Panc1 (cell line): ENCODE measurements at regions not wholly inside any gene's neighbourhood (a gene's known extent, or its start where the extent isn't known, plus 50 kb on each side); places are given as distances from the start of the nearest gene placed in this dataset.

ENCODE experiments used
- ATAC-seq: fragments of 200-7000 bp; cut with Tn5 transposase; 2 replicates; pipeline ENCODE4 v1.9.1; 2020; ENCODE audit warnings: mild to moderate bottlenecking, moderate library complexity
- BruUV-seq: library from RNA; stranded (reverse); fragments of 400-500 nt; replicated peaks from 2 replicates; lab custom pipeline; 2021; lab: Mats Ljungman, UMichigan
- CTCF ChIA-PET: fragments of 300-600 bp; sonication (Branson Sonifier 250); formaldehyde crosslinking; loops from one replicate; lab custom pipeline; 2022; ENCODE audit warnings: antibody characterized with exemption; lab: Charles Lee
- POLR2A ChIA-PET: fragments of 300-600 bp; sonication (Branson Sonifier 250); formaldehyde crosslinking; loops from one replicate; lab custom pipeline; 2022; ENCODE audit warnings: antibody characterized with exemption; lab: Charles Lee
- DNase-seq: peaks from one replicate; pipeline ENCODE4 v3.0.0-alpha.2; 2010; ENCODE audit warnings: low read depth, low spot score
- H3K27ac ChIP-seq: 2 replicates; pipeline ENCODE4 v1.5.1; 2011; ENCODE audit warnings: mild to moderate bottlenecking, low read length, inconsistent platforms
- H3K27me3 ChIP-seq: fragments of 200-500 bp; sonication (Bioruptor generic); 2 replicates; pipeline ENCODE4 v1.6.0; 2014; ENCODE audit warnings: low read length, inconsistent platforms; ENCODE audit not compliant: control insufficient read depth, insufficient read depth
- H3K36me3 ChIP-seq: fragments of 200-500 bp; sonication (Bioruptor generic); 2 replicates; pipeline ENCODE4 v1.5.1; 2014; ENCODE audit warnings: inconsistent platforms, mild to moderate bottlenecking, low read length, moderate library complexity; ENCODE audit not compliant: control insufficient read depth, insufficient read depth
- H3K4me1 ChIP-seq: 2 replicates; pipeline ENCODE4 v1.5.1; 2011; ENCODE audit warnings: inconsistent platforms, mild to moderate bottlenecking, low read length, moderate library complexity; ENCODE audit not compliant: control insufficient read depth, insufficient read depth
- H3K4me3 ChIP-seq, 2 experiments: 2 replicates each; pipeline ENCODE4 v1.5.1; 2011 to 2012; ENCODE audit warnings: low read depth in 2 of 2, low read length in 2 of 2, mild to moderate bottlenecking in 2 of 2, inconsistent platforms in 1 of 2, moderate library complexity in 1 of 2
- H3K9me3 ChIP-seq: fragments of 200-500 bp; sonication (Bioruptor generic); 2 replicates; pipeline ENCODE4 v1.5.1; 2014; ENCODE audit warnings: low read depth, mild to moderate bottlenecking, inconsistent platforms, low read length, moderate library complexity; ENCODE audit not compliant: control insufficient read depth, insufficient read depth
- POLR2AphosphoS5 ChIP-seq: IDR thresholded peaks from 2 replicates; pipeline ENCODE4 v1.6.1; 2012; ENCODE audit warnings: mild to moderate bottlenecking, low read depth, low read length, moderate library complexity
- SIN3A ChIP-seq: IDR thresholded peaks from 2 replicates; pipeline ENCODE4 v1.6.1; 2012; ENCODE audit warnings: low read depth, mild to moderate bottlenecking, low read length, moderate library complexity, borderline replicate concordance; ENCODE audit not compliant: insufficient read depth
- TCF7L2 ChIP-seq: IDR thresholded peaks from 2 replicates; pipeline ENCODE4 v1.6.1; 2011; ENCODE audit warnings: mild to moderate bottlenecking, low read depth, low read length, inconsistent platforms
- in situ Hi-C: cut with HindIII; loops from 2 replicates; pipeline ENCODE4 v1.10.0; 2016; ENCODE audit warnings: low sequenced_read_pairs, low pct_unique_long_range_greater_than_20kb
- intact Hi-C: fragments of 100-400 bp; cut with micrococcal nuclease; formaldehyde crosslinking; loops from one replicate; pipeline ENCODE4 v1.10.0; 2022; ENCODE audit not compliant: unreplicated experiment
- TF ChIP-seq, protein P1 (sequence below): fragments of 450-650 bp; IDR thresholded peaks from 2 replicates; pipeline ENCODE4 v1.5.1; 2017; ENCODE audit warnings: mild to moderate bottlenecking
- TF ChIP-seq, protein P2 (sequence below), 2 experiments: IDR thresholded peaks; 2 replicates each; pipeline ENCODE4 v1.6.1; 2011 to 2012; ENCODE audit warnings: low read depth in 2 of 2, control low read depth in 1 of 2, low read length in 1 of 2, mild to moderate bottlenecking in 1 of 2, moderate library complexity in 1 of 2; ENCODE audit not compliant: insufficient read depth in 1 of 2

- no peaks in the 10 kb centered on the region for H3K9me3 ChIP-seq
- ChIA-PET CTCF (no interaction called here), POLR2A (no interaction called here)
- H3K27ac ChIP-seq = no peak overlapping the region
- no peaks in the 10 kb centered on the region for H3K36me3 ChIP-seq
- H3K4me3 ChIP-seq = no peak overlapping the region
- TF ChIP-seq, protein P1, sequence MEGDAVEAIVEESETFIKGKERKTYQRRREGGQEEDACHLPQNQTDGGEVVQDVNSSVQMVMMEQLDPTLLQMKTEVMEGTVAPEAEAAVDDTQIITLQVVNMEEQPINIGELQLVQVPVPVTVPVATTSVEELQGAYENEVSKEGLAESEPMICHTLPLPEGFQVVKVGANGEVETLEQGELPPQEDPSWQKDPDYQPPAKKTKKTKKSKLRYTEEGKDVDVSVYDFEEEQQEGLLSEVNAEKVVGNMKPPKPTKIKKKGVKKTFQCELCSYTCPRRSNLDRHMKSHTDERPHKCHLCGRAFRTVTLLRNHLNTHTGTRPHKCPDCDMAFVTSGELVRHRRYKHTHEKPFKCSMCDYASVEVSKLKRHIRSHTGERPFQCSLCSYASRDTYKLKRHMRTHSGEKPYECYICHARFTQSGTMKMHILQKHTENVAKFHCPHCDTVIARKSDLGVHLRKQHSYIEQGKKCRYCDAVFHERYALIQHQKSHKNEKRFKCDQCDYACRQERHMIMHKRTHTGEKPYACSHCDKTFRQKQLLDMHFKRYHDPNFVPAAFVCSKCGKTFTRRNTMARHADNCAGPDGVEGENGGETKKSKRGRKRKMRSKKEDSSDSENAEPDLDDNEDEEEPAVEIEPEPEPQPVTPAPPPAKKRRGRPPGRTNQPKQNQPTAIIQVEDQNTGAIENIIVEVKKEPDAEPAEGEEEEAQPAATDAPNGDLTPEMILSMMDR = no peak
- no peak for TF ChIP-seq SIN3A
- TF ChIP-seq, protein P2, sequence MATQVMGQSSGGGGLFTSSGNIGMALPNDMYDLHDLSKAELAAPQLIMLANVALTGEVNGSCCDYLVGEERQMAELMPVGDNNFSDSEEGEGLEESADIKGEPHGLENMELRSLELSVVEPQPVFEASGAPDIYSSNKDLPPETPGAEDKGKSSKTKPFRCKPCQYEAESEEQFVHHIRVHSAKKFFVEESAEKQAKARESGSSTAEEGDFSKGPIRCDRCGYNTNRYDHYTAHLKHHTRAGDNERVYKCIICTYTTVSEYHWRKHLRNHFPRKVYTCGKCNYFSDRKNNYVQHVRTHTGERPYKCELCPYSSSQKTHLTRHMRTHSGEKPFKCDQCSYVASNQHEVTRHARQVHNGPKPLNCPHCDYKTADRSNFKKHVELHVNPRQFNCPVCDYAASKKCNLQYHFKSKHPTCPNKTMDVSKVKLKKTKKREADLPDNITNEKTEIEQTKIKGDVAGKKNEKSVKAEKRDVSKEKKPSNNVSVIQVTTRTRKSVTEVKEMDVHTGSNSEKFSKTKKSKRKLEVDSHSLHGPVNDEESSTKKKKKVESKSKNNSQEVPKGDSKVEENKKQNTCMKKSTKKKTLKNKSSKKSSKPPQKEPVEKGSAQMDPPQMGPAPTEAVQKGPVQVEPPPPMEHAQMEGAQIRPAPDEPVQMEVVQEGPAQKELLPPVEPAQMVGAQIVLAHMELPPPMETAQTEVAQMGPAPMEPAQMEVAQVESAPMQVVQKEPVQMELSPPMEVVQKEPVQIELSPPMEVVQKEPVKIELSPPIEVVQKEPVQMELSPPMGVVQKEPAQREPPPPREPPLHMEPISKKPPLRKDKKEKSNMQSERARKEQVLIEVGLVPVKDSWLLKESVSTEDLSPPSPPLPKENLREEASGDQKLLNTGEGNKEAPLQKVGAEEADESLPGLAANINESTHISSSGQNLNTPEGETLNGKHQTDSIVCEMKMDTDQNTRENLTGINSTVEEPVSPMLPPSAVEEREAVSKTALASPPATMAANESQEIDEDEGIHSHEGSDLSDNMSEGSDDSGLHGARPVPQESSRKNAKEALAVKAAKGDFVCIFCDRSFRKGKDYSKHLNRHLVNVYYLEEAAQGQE (IDR thresholded peaks at IDR 0.05; ENCODE audit: insufficient read depth in 1 of 2, low read depth in 2 of 2, low read length in 1 of 2) = no peak
- TF ChIP-seq TCF7L2 = no peak
- TF ChIP-seq POLR2AphosphoS5 = no peak
- intact Hi-C loops = no loop called here
- in situ Hi-C loops = no loop called here
- H3K27me3 ChIP-seq = no peaks in the 10 kb centered on the region
- no TSS peak for BruUV-seq
- no peak for DNase-seq
- ATAC-seq = no peak
- H3K4me1 ChIP-seq = no peaks in the 10 kb centered on the region
Observed at GRCh38 chr13:107806726-107807125, 408.6 kb downstream of the LIG4 start.

GRCh38 chr13:107803822-107804495, 411.4 kb downstream of the LIG4 start:
- in situ Hi-C loops (no loop called here), intact Hi-C loops (no loop called here)
- ChIA-PET CTCF (no interaction called here), POLR2A (no interaction called here)
- ATAC-seq (no peak), DNase-seq (no peak)
- Histone ChIP-seq H3K9me3 (no peaks in the 10 kb centered on the region), H3K27ac (no peak overlapping the region), H3K36me3 (no peaks in the 10 kb centered on the region), H3K4me1 (no peaks in the 10 kb centered on the region), H3K27me3 (no peaks in the 10 kb centered on the region), H3K4me3 (no peak overlapping the region)
- TF ChIP-seq TCF7L2 (no peak), POLR2AphosphoS5 (no peak), SIN3A (no peak)
- TF ChIP-seq, protein P2 (IDR thresholded peaks at IDR 0.05; ENCODE audit: insufficient read depth in 1 of 2, low read depth in 2 of 2, low read length in 1 of 2) = no peak
- TF ChIP-seq, protein P1 = no peak
- BruUV-seq = no TSS peak
